ENCODE measurements at regions not wholly inside any gene's neighbourhood (a gene's known extent, or its start where the extent isn't known, plus 50 kb on each side); places are given as distances from the start of the nearest gene placed in this dataset.

GRCh38 chr9:96047116-96047639 is 171.7 kb downstream of the ERCC6L2 start:
- no peak for DNase-seq (ENCODE audit: low read depth in 2 of 2)
- H2AFZ ChIP-seq (ENCODE audit: low read length), result no peak overlapping the region
- no peaks in the 10 kb centered on the region for H3K79me2 ChIP-seq (ENCODE audit: control insufficient read depth, insufficient read depth, low read length)
- no peaks in the 10 kb centered on the region for H4K20me1 ChIP-seq (ENCODE audit: control insufficient read depth, extremely low read depth, insufficient read depth, low read length)
- H3K9me3 ChIP-seq (ENCODE audit: control insufficient read depth, insufficient read depth, low read depth, low read length), result no peaks in the 10 kb centered on the region
- H3K27me3 ChIP-seq (ENCODE audit: control insufficient read depth, insufficient read depth, low read length), result peaks cover 7% of the 10 kb centered on the region
- no peak overlapping the region for H3K27ac ChIP-seq (ENCODE audit: insufficient read depth, low read length)
- H3K4me3 ChIP-seq (replicated peaks in 1 of 4; ENCODE audit: control extremely low read depth in 1 of 4, insufficient read depth in 1 of 4, low read depth in 3 of 4, low read length in 4 of 4), result no peak overlapping the region
- H3K36me3 ChIP-seq (ENCODE audit: control insufficient read depth, insufficient read depth, low read length), result no peaks in the 10 kb centered on the region
- H3K9ac ChIP-seq (ENCODE audit: insufficient read depth, low read length), result no peak overlapping the region
- no peak overlapping the region for H3K4me2 ChIP-seq (ENCODE audit: extremely low read depth, insufficient read depth, low read length)
- no peaks in the 10 kb centered on the region for H3K4me1 ChIP-seq (ENCODE audit: control insufficient read depth, extremely low read depth, insufficient read depth, low read length)
- TF ChIP-seq EZH2 (IDR thresholded peaks at IDR 0.05; ENCODE audit: low read length, missing control alignments) (no peak), CTCF (conservative IDR thresholded peaks at IDR 0.05 in 1 of 2, IDR thresholded peaks at IDR 0.05 in 1 of 2; ENCODE audit: low read depth in 1 of 2, low read length in 2 of 2) (no peak)

GRCh38 chr9:96045811-96046210 is 170.3 kb downstream of the ERCC6L2 start:
- H3K4me1 ChIP-seq (ENCODE audit: control insufficient read depth, extremely low read depth, insufficient read depth, low read length), result no peaks in the 10 kb centered on the region
- peaks cover 9% of the 10 kb centered on the region for H3K27me3 ChIP-seq (ENCODE audit: control insufficient read depth, insufficient read depth, low read length)
- no peak for TF ChIP-seq CTCF (conservative IDR thresholded peaks at IDR 0.05 in 1 of 2, IDR thresholded peaks at IDR 0.05 in 1 of 2; ENCODE audit: low read depth in 1 of 2, low read length in 2 of 2)
- TF ChIP-seq EZH2 (IDR thresholded peaks at IDR 0.05; ENCODE audit: low read length, missing control alignments), result no peak
- H3K79me2 ChIP-seq (ENCODE audit: control insufficient read depth, insufficient read depth, low read length), result no peaks in the 10 kb centered on the region
- no peak overlapping the region for H2AFZ ChIP-seq (ENCODE audit: low read length)
- no peaks in the 10 kb centered on the region for H4K20me1 ChIP-seq (ENCODE audit: control insufficient read depth, extremely low read depth, insufficient read depth, low read length)
- no peak overlapping the region for H3K9ac ChIP-seq (ENCODE audit: insufficient read depth, low read length)
- H3K4me3 ChIP-seq (replicated peaks in 1 of 4; ENCODE audit: control extremely low read depth in 1 of 4, insufficient read depth in 1 of 4, low read depth in 3 of 4, low read length in 4 of 4), result no peak overlapping the region
- no peaks in the 10 kb centered on the region for H3K9me3 ChIP-seq (ENCODE audit: control insufficient read depth, insufficient read depth, low read depth, low read length)
- H3K27ac ChIP-seq (ENCODE audit: insufficient read depth, low read length), result no peak overlapping the region
- DNase-seq (ENCODE audit: low read depth in 2 of 2), result no peak
- no peak overlapping the region for H3K4me2 ChIP-seq (ENCODE audit: extremely low read depth, insufficient read depth, low read length)
- H3K36me3 ChIP-seq (ENCODE audit: control insufficient read depth, insufficient read depth, low read length), result no peaks in the 10 kb centered on the region

- Histone ChIP-seq H4K20me1 (ENCODE audit: control insufficient read depth, extremely low read depth, insufficient read depth, low read length) (no peaks in the 10 kb centered on the region), H3K9ac (ENCODE audit: insufficient read depth, low read length) (no peak overlapping the region), H3K36me3 (ENCODE audit: control insufficient read depth, insufficient read depth, low read length) (no peaks in the 10 kb centered on the region), H3K4me3 (replicated peaks in 1 of 4; ENCODE audit: control extremely low read depth in 1 of 4, insufficient read depth in 1 of 4, low read depth in 3 of 4, low read length in 4 of 4) (no peak overlapping the region), H3K9me3 (ENCODE audit: control insufficient read depth, insufficient read depth, low read depth, low read length) (no peaks in the 10 kb centered on the region), H3K27ac (ENCODE audit: insufficient read depth, low read length) (no peak overlapping the region), H3K4me2 (ENCODE audit: extremely low read depth, insufficient read depth, low read length) (no peak overlapping the region), H2AFZ (ENCODE audit: low read length) (no peak overlapping the region), H3K27me3 (ENCODE audit: control insufficient read depth, insufficient read depth, low read length) (peaks cover 9% of the 10 kb centered on the region), H3K4me1 (ENCODE audit: control insufficient read depth, extremely low read depth, insufficient read depth, low read length) (no peaks in the 10 kb centered on the region), H3K79me2 (ENCODE audit: control insufficient read depth, insufficient read depth, low read length) (no peaks in the 10 kb centered on the region)
- no peak for DNase-seq (ENCODE audit: low read depth in 2 of 2)
- TF ChIP-seq EZH2 (IDR thresholded peaks at IDR 0.05; ENCODE audit: low read length, missing control alignments), result no peak
- TF ChIP-seq CTCF (conservative IDR thresholded peaks at IDR 0.05 in 1 of 2, IDR thresholded peaks at IDR 0.05 in 1 of 2; ENCODE audit: low read depth in 1 of 2, low read length in 2 of 2), result no peak
Observed at GRCh38 chr9:96044401-96044800, 168.9 kb downstream of the ERCC6L2 start.
